Activated naive CD8-positive, alpha-beta T cell treated with anti-CD3 and anti-CD28 coated beads, Interleukin-2, amount 10 ng/mL, durations not matched to agents 7 days and 5 days (primary cell): ENCODE measurements at regions not wholly inside any gene's neighbourhood (a gene's known extent, or its start where the extent isn't known, plus 50 kb on each side); places are given as distances from the start of the nearest gene placed in this dataset.
"Not testable (repeated sequence)": the region's sequence is repeated elsewhere in the genome, so short reads cannot be mapped to it uniquely, and the experiment has no call there.

Source experiments
- ATAC-seq: fragments of 150-1000 bp; cut with Tn5 transposase; one replicate; pipeline ENCODE4 v1.10.0; 2021; ENCODE audit warnings: low read depth, moderate library complexity
- POLR2A ChIA-PET: fragments of 350-600 bp; sonication (Branson Sonifier 250); formaldehyde crosslinking; loops from one replicate; lab custom pipeline; 2021; ENCODE audit warnings: antibody characterized with exemption; lab: Charles Lee
- DNase-seq: peaks from one replicate; pipeline ENCODE4 v3.0.0; 2021
- H3K27ac Mint-ChIP-seq: one replicate; pipeline ENCODE4 v1.8.0; 2022; ENCODE audit warnings: mild to moderate bottlenecking, mixed read lengths
- H3K27me3 Mint-ChIP-seq: one replicate; pipeline ENCODE4 v1.8.0; 2022; ENCODE audit warnings: mild to moderate bottlenecking, moderate library complexity, mixed read lengths
- H3K36me3 Mint-ChIP-seq: one replicate; pipeline ENCODE4 v1.8.0; 2021; ENCODE audit warnings: mild to moderate bottlenecking, mixed read lengths
- H3K4me1 Mint-ChIP-seq: one replicate; pipeline ENCODE4 v1.8.0; 2021; ENCODE audit warnings: mixed read lengths
- H3K4me3 Mint-ChIP-seq: one replicate; pipeline ENCODE4 v1.8.0; 2022; ENCODE audit warnings: mild to moderate bottlenecking, moderate library complexity, mixed read lengths
- H3K9me3 Mint-ChIP-seq: one replicate; pipeline ENCODE4 v1.8.0; 2021; ENCODE audit warnings: mixed read lengths

GRCh38 chrX:53767544-53767943, 81.0 kb upstream of the HUWE1 start:
- DNase-seq (no peak), ATAC-seq (no peak)
- Mint-ChIP-seq H3K27me3 (peaks cover 2% of the 10 kb centered on the region), H3K27ac (no peak overlapping the region), H3K4me1 (peaks cover 2% of the 10 kb centered on the region), H3K36me3 (no peaks in the 10 kb centered on the region), H3K9me3 (peaks cover 4% of the 10 kb centered on the region), H3K4me3 (no peak overlapping the region)
- POLR2A ChIA-PET, result interaction anchor here (0.7 kb wide), 1 partner anchor 60 kb away, joined by 7 read pairs; no protein-coding TSS in a partner anchor

GRCh38 chrX:53757181-53757580, 70.7 kb upstream of the HUWE1 start:
- POLR2A ChIA-PET, H3K36me3 Mint-ChIP-seq, H3K4me3 Mint-ChIP-seq: not testable (repeated sequence)

GRCh38 chrX:53746718-53747117, 60.2 kb upstream of the HUWE1 start:
- ATAC-seq (no peak), DNase-seq (no peak)
- Mint-ChIP-seq H3K27ac (no peak overlapping the region), H3K36me3 (no peaks in the 10 kb centered on the region), H3K4me3 (no peak overlapping the region), H3K27me3 (no peaks in the 10 kb centered on the region), H3K4me1 (no peaks in the 10 kb centered on the region), H3K9me3 (no peaks in the 10 kb centered on the region)
- POLR2A ChIA-PET, result no interaction called here

More at GRCh38 chrX:53757181-53757580, 70.7 kb upstream of the HUWE1 start:
- not testable (repeated sequence) for DNase-seq, H3K9me3 Mint-ChIP-seq, ATAC-seq, H3K4me1 Mint-ChIP-seq, H3K27ac Mint-ChIP-seq, H3K27me3 Mint-ChIP-seq

GRCh38 chrX:53743244-53743643, 56.7 kb upstream of the HUWE1 start:
- no peaks in the 10 kb centered on the region for H3K36me3 Mint-ChIP-seq
- POLR2A ChIA-PET, result no interaction called here
- H3K27me3 Mint-ChIP-seq, result no peaks in the 10 kb centered on the region
- DNase-seq, result no peak
- H3K4me3 Mint-ChIP-seq, result no peak overlapping the region
- H3K9me3 Mint-ChIP-seq, result no peaks in the 10 kb centered on the region
- no peak for ATAC-seq
- peaks cover 2% of the 10 kb centered on the region for H3K4me1 Mint-ChIP-seq
- H3K27ac Mint-ChIP-seq, result no peak overlapping the region

- H3K9me3 Mint-ChIP-seq, result peaks cover 5% of the 10 kb centered on the region
- no peak for DNase-seq
- H3K27ac Mint-ChIP-seq, result no peak overlapping the region
Observed at GRCh38 chrX:53738370-53738906, 51.9 kb upstream of the HUWE1 start.

More at GRCh38 chrX:53738370-53738906, 51.9 kb upstream of the HUWE1 start:
- POLR2A ChIA-PET, result no interaction called here
- Mint-ChIP-seq H3K4me1 (peaks cover 7% of the 10 kb centered on the region), H3K4me3 (no peak overlapping the region), H3K27me3 (no peaks in the 10 kb centered on the region), H3K36me3 (peaks cover 5% of the 10 kb centered on the region)
- ATAC-seq, result no peak
